DMS153 treated with DMSO at 0.1 percent for 48 hours (cell line): ENCODE measurements at regions not wholly inside any gene's neighbourhood (a gene's known extent, or its start where the extent isn't known, plus 50 kb on each side); places are given as distances from the start of the nearest gene placed in this dataset.

Experiments
- DNase-seq: peaks from one replicate; lab custom pipeline; 2025; ENCODE audit not compliant: unreplicated experiment; lab: John Stamatoyannopoulos, UW

GRCh38 chr5:35478856-35479682 is 138.6 kb upstream of the SPEF2 start:
- no peak for DNase-seq

GRCh38 chr5:35477911-35478310 is 139.8 kb upstream of the SPEF2 start:
- no peak for DNase-seq

- no peak for DNase-seq
Observed at GRCh38 chr5:35477321-35477720, 140.3 kb upstream of the SPEF2 start.

- no peak for DNase-seq
Observed at GRCh38 chr5:35476797-35477196, 140.9 kb upstream of the SPEF2 start.

- no peak for DNase-seq
Observed at GRCh38 chr5:35476036-35476435, 141.6 kb upstream of the SPEF2 start.

GRCh38 chr5:35473589-35473988 is 144.1 kb upstream of the SPEF2 start:
- no peak for DNase-seq

- no peak for DNase-seq
Observed at GRCh38 chr5:35470866-35471265, 146.8 kb upstream of the SPEF2 start.

- no peak for DNase-seq
Observed at GRCh38 chr5:35468811-35469210, 148.9 kb upstream of the SPEF2 start.

GRCh38 chr5:35466746-35467145 is 150.9 kb upstream of the SPEF2 start:
- DNase-seq, result no peak

- no peak for DNase-seq
Observed at GRCh38 chr5:35464757-35465156, 152.9 kb upstream of the SPEF2 start.

GRCh38 chr5:35461530-35461929 is 156.1 kb upstream of the SPEF2 start:
- no peak for DNase-seq

- no peak for DNase-seq
Observed at GRCh38 chr5:35458824-35459207, 158.8 kb upstream of the SPEF2 start.

GRCh38 chr5:35457912-35458823 is 159.5 kb upstream of the SPEF2 start:
- no peak for DNase-seq

GRCh38 chr5:35456506-35456905 is 161.2 kb upstream of the SPEF2 start:
- DNase-seq, result no peak

- DNase-seq, result no peak
Observed at GRCh38 chr5:35454011-35454525, 163.6 kb upstream of the SPEF2 start.

GRCh38 chr5:35443803-35444595 is 173.7 kb upstream of the SPEF2 start:
- DNase-seq, result no peak

GRCh38 chr5:35442885-35443639 is 174.6 kb upstream of the SPEF2 start:
- no peak for DNase-seq

GRCh38 chr5:35440409-35440808 is 177.3 kb upstream of the SPEF2 start:
- no peak for DNase-seq

- no peak for DNase-seq
Observed at GRCh38 chr5:35438786-35439185, 178.9 kb upstream of the SPEF2 start.

- no peak for DNase-seq
Observed at GRCh38 chr5:35438288-35438687, 179.4 kb upstream of the SPEF2 start.
